NCI-H1694 treated with DMSO at 0.1 percent for 48 hours (cell line): ENCODE measurements at regions not wholly inside any gene's neighbourhood (a gene's known extent, or its start where the extent isn't known, plus 50 kb on each side); places are given as distances from the start of the nearest gene placed in this dataset.
"Not testable (repeated sequence)": the region's sequence is repeated elsewhere in the genome, so short reads cannot be mapped to it uniquely, and the experiment has no call there.

Experiments
- DNase-seq: peaks from one replicate; lab custom pipeline; 2025; lab: John Stamatoyannopoulos, UW

- DNase-seq = no peak
Observed at GRCh38 chr6:76275746-76276145, 203.3 kb upstream of the IMPG1 start.

GRCh38 chr6:76264468-76264867, 192.0 kb upstream of the IMPG1 start:
- DNase-seq = no peak

- DNase-seq = no peak
Observed at GRCh38 chr6:76262240-76262639, 189.8 kb upstream of the IMPG1 start.

- DNase-seq = no peak
Observed at GRCh38 chr6:76250666-76251065, 178.2 kb upstream of the IMPG1 start.

- DNase-seq = no peak
Observed at GRCh38 chr6:76247527-76247926, 175.1 kb upstream of the IMPG1 start.

- DNase-seq = no peak
Observed at GRCh38 chr6:76240092-76240491, 167.6 kb upstream of the IMPG1 start.

- DNase-seq = peak; percentile 55
Observed at GRCh38 chr6:76230711-76231110, 158.2 kb upstream of the IMPG1 start.

- DNase-seq = no peak
Observed at GRCh38 chr6:76222189-76222588, 149.7 kb upstream of the IMPG1 start.

GRCh38 chr6:76221525-76221924, 149.1 kb upstream of the IMPG1 start:
- DNase-seq = no peak

GRCh38 chr6:76220805-76221204, 148.3 kb upstream of the IMPG1 start:
- DNase-seq = no peak

- DNase-seq = no peak
Observed at GRCh38 chr6:76217606-76218005, 145.1 kb upstream of the IMPG1 start.

- no peak for DNase-seq
Observed at GRCh38 chr6:76214546-76214945, 142.1 kb upstream of the IMPG1 start.

GRCh38 chr6:76174722-76175121, 102.3 kb upstream of the IMPG1 start:
- no peak for DNase-seq

- DNase-seq = no peak
Observed at GRCh38 chr6:76166874-76167273, 94.4 kb upstream of the IMPG1 start.

GRCh38 chr6:76166297-76166696, 93.8 kb upstream of the IMPG1 start:
- DNase-seq = no peak

- DNase-seq = no peak
Observed at GRCh38 chr6:76165471-76166221, 93.2 kb upstream of the IMPG1 start.

GRCh38 chr6:76162811-76163210, 90.3 kb upstream of the IMPG1 start:
- no peak for DNase-seq

- DNase-seq = not testable (repeated sequence)
Observed at GRCh38 chr6:76157800-76158199, 85.3 kb upstream of the IMPG1 start.

- no peak for DNase-seq
Observed at GRCh38 chr6:76135481-76135880, 63.0 kb upstream of the IMPG1 start.

GRCh38 chr6:76134651-76135050, 62.2 kb upstream of the IMPG1 start:
- DNase-seq = no peak

- DNase-seq = no peak
Observed at GRCh38 chr6:76124018-76124417, 51.6 kb upstream of the IMPG1 start.
